ENCODE measurements at regions not wholly inside any gene's neighbourhood (a gene's known extent, or its start where the extent isn't known, plus 50 kb on each side); places are given as distances from the start of the nearest gene placed in this dataset.

GRCh38 chr6:139584599-139584998 lies 210.2 kb upstream of the CITED2 start:
- in situ Hi-C loops (cut with MboI): no loop called here
- no peaks in the 10 kb centered on the region for H3K27me3 ChIP-seq (replicated peaks; ENCODE audit: insufficient read depth)
- H3K27ac ChIP-seq: no peak overlapping the region
- H3K9me2 ChIP-seq (ENCODE audit: insufficient read depth): no peaks in the 10 kb centered on the region; the same call in 1 of the 2 replicates
- H3K79me2 ChIP-seq (ENCODE audit: insufficient read depth): no peaks in the 10 kb centered on the region
- no peak overlapping the region for H2AFZ ChIP-seq
- H3K9ac ChIP-seq: no peak overlapping the region
- peaks cover 35% of the 10 kb centered on the region for H3K4me1 ChIP-seq (ENCODE audit: insufficient read depth)
- WGBS, 2 experiments (ENCODE audit: low coverage in 1 of 2, low lambda C conversion rate in 2 of 2, missing lambda C conversion rate in 2 of 2): 96 to 100% methylated on average over 1 of the region's 1 CpG
- H3K36me3 ChIP-seq (ENCODE audit: low read depth): no peaks in the 10 kb centered on the region
- H3K9me3 ChIP-seq (ENCODE audit: low read depth): no peaks in the 10 kb centered on the region
- no peak for DNase-seq
- no peak overlapping the region for H3K4me2 ChIP-seq (ENCODE audit: unreplicated experiment)
- no peak overlapping the region for H3K4me3 ChIP-seq
- H4K20me1 ChIP-seq (ENCODE audit: insufficient read depth): no peaks in the 10 kb centered on the region
- peaks cover 28% of the 10 kb centered on the region for H3F3A ChIP-seq (ENCODE audit: insufficient read depth)
- no peak for TF ChIP-seq EZH2phosphoT487 (IDR thresholded peaks at IDR 0.05; ENCODE audit: insufficient read depth, low read depth)
- no peak for TF ChIP-seq EZH2 (IDR thresholded peaks at IDR 0.05; ENCODE audit: insufficient read depth, poor library complexity, severe bottlenecking)

DNA sequence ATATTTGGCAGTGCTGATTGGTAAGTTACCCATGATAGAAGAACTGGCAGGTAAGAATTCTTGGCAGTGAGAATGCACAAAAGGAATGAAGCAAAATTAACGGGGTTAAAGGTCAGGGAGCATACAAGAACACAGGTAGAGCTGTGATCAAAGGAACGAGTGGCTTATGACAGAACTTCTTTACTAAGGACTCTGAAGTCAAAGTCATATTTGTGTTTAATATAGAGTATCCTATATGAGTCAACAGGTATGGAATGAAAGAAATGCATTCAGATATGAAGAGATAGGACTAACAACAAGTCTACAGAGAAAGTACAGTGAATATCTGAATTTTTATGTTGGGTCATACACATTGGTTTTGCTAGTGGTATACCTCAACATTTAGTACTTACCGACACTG lies 209.0 kb upstream of the CITED2 start:
- no peak overlapping the region for H3K27ac ChIP-seq
- no peaks in the 10 kb centered on the region for H3K36me3 ChIP-seq (ENCODE audit: low read depth)
- H3K4me1 ChIP-seq (ENCODE audit: insufficient read depth): peaks cover 31% of the 10 kb centered on the region
- no peaks in the 10 kb centered on the region for H3K9me3 ChIP-seq (ENCODE audit: low read depth)
- H3F3A ChIP-seq (ENCODE audit: insufficient read depth): peaks cover 32% of the 10 kb centered on the region
- H3K27me3 ChIP-seq (replicated peaks; ENCODE audit: insufficient read depth): no peaks in the 10 kb centered on the region
- no peak overlapping the region for H3K4me3 ChIP-seq
- DNase-seq: no peak
- H2AFZ ChIP-seq: no peak overlapping the region
- 64 to 74% methylated on average over 3 of the region's 3 CpGs for WGBS, 2 experiments (ENCODE audit: low coverage in 1 of 2, low lambda C conversion rate in 2 of 2, missing lambda C conversion rate in 2 of 2)
- TF ChIP-seq EZH2 (IDR thresholded peaks at IDR 0.05; ENCODE audit: insufficient read depth, poor library complexity, severe bottlenecking): no peak
- no peak for TF ChIP-seq EZH2phosphoT487 (IDR thresholded peaks at IDR 0.05; ENCODE audit: insufficient read depth, low read depth)
- no peak overlapping the region for H3K9ac ChIP-seq
- peak overlapping the region; percentile 45 for H3K4me2 ChIP-seq (ENCODE audit: unreplicated experiment)
- H3K9me2 ChIP-seq (ENCODE audit: insufficient read depth): no peaks in the 10 kb centered on the region; the same call in 1 of the 2 replicates
- H3K79me2 ChIP-seq (ENCODE audit: insufficient read depth): no peaks in the 10 kb centered on the region
- H4K20me1 ChIP-seq (ENCODE audit: insufficient read depth): no peaks in the 10 kb centered on the region
- in situ Hi-C loops (cut with MboI): no loop called here

DNA sequence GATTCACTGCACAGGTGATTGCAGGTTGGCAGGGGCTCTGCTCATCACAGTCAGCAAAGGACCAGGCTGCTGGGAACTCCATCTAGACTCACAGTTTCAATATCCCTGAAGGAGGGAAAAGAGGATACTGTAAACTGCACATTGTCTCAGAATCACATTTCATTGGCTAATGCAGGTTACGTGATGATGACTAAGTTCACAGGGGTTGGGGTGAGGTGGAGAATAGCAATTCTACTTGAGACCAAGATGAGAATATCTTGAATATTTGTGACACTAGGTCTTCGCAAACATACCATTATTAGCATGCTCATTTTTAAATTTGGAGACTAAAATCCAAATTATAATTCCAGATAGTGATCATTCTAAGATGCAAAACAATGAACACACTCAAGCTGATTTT lies 208.5 kb upstream of the CITED2 start:
- Histone ChIP-seq H3F3A (ENCODE audit: insufficient read depth) (peaks cover 32% of the 10 kb centered on the region), H3K4me3 (no peak overlapping the region), H3K4me2 (ENCODE audit: unreplicated experiment) (no peak overlapping the region), H3K9ac (no peak overlapping the region), H3K9me3 (ENCODE audit: low read depth) (no peaks in the 10 kb centered on the region), H3K27ac (no peak overlapping the region), H3K79me2 (ENCODE audit: insufficient read depth) (no peaks in the 10 kb centered on the region), H3K4me1 (ENCODE audit: insufficient read depth) (peaks cover 29% of the 10 kb centered on the region), H3K36me3 (ENCODE audit: low read depth) (no peaks in the 10 kb centered on the region), H2AFZ (no peak overlapping the region), H3K9me2 (ENCODE audit: insufficient read depth) (no peaks in the 10 kb centered on the region; the same call in 1 of the 2 replicates), H4K20me1 (ENCODE audit: insufficient read depth) (no peaks in the 10 kb centered on the region), H3K27me3 (replicated peaks; ENCODE audit: insufficient read depth) (no peaks in the 10 kb centered on the region)
- WGBS, 2 experiments (ENCODE audit: low coverage in 1 of 2, low lambda C conversion rate in 2 of 2, missing lambda C conversion rate in 2 of 2): 98% methylated on average over 2 of the region's 2 CpGs
- no peak for DNase-seq
- in situ Hi-C loops (cut with MboI): no loop called here
- TF ChIP-seq EZH2phosphoT487 (IDR thresholded peaks at IDR 0.05; ENCODE audit: insufficient read depth, low read depth): no peak
- TF ChIP-seq EZH2 (IDR thresholded peaks at IDR 0.05; ENCODE audit: insufficient read depth, poor library complexity, severe bottlenecking): no peak

DNA sequence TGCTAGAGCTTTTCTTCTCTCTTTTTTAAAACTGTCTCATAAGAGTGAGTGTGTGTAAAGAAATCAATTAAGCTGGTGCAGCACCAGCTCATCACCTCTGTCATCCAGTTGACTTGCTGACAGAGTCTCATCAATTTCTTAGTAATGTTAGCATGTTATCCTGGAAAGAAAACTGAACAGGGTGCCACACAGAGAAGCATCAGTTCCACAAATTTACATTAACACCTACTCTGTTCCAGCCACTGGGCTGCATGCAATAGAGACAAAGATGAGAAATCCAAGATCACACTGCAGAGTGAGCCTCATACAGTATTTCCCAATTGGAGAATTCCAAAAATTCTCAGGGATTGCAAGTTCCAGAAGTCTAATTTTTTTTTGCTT lies 207.0 kb upstream of the CITED2 start:
- H3K27me3 ChIP-seq (replicated peaks; ENCODE audit: insufficient read depth): no peaks in the 10 kb centered on the region
- H3K27ac ChIP-seq: no peak overlapping the region
- TF ChIP-seq EZH2phosphoT487 (IDR thresholded peaks at IDR 0.05; ENCODE audit: insufficient read depth, low read depth) (no peak), EZH2 (IDR thresholded peaks at IDR 0.05; ENCODE audit: insufficient read depth, poor library complexity, severe bottlenecking) (no peak)
- in situ Hi-C loops (cut with MboI): no loop called here
- no peaks in the 10 kb centered on the region for H3K79me2 ChIP-seq (ENCODE audit: insufficient read depth)
- H3K4me2 ChIP-seq (ENCODE audit: unreplicated experiment): no peak overlapping the region
- H3K9me3 ChIP-seq (ENCODE audit: low read depth): no peaks in the 10 kb centered on the region
- peaks cover 36% of the 10 kb centered on the region for H3F3A ChIP-seq (ENCODE audit: insufficient read depth)
- H2AFZ ChIP-seq: no peak overlapping the region
- H3K36me3 ChIP-seq (ENCODE audit: low read depth): no peaks in the 10 kb centered on the region
- peaks cover 35% of the 10 kb centered on the region for H3K4me1 ChIP-seq (ENCODE audit: insufficient read depth)
- DNase-seq: no peak
- no peaks in the 10 kb centered on the region for H4K20me1 ChIP-seq (ENCODE audit: insufficient read depth)
- no peak overlapping the region for H3K4me3 ChIP-seq
- no peaks in the 10 kb centered on the region; the same call in 1 of the 2 replicates for H3K9me2 ChIP-seq (ENCODE audit: insufficient read depth)
- H3K9ac ChIP-seq: no peak overlapping the region

Measured in GM23248 (cell line).